Muscle of back (tissue), 3 donors: ENCODE measurements at regions not wholly inside any gene's neighbourhood (a gene's known extent, or its start where the extent isn't known, plus 50 kb on each side); places are given as distances from the start of the nearest gene placed in this dataset.
A peak's percentile ranks its signal among the peaks of the same experiment; 100 is the strongest.
"Not testable (repeated sequence)": the region's sequence is repeated elsewhere in the genome, so short reads cannot be mapped to it uniquely, and the experiment has no call there.

Experiments
- DNase-seq, 3 donors: peaks; one replicate each; pipeline versions ENCODE4 v3.0.0 to v3.0.0-alpha.2; 2013

- no peak for DNase-seq
These were observed 51.5 kb upstream of the MRI1 start for GRCh38 chr19:13712767-13713201.

GRCh38 chr19:13707915-13708314 is 56.4 kb upstream of the MRI1 start:
- DNase-seq = peak in 1 of 3 donors; percentile 35

GRCh38 chr19:13705928-13706447 is 58.3 kb upstream of the MRI1 start:
- DNase-seq = no peak

DNA sequence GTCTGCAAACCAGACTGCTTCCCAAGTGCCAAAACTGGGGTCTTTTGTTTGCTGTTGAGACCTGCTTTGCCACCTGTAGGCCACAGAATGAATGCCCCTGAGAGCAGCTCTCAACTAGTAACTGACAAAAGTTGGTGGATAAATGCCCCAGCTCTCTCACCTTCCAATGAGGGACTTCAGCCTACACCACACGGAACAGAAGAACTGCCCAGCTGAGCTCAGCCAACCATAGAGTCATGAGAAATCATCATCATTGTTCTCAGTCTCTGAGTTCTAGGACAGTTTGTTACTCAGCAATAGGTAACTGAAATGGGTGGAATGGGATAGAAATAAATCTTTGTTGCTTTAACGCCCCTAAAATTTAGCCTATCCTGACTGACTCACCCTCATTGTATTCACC is 59.1 kb upstream of the MRI1 start:
- DNase-seq = no peak

DNA sequence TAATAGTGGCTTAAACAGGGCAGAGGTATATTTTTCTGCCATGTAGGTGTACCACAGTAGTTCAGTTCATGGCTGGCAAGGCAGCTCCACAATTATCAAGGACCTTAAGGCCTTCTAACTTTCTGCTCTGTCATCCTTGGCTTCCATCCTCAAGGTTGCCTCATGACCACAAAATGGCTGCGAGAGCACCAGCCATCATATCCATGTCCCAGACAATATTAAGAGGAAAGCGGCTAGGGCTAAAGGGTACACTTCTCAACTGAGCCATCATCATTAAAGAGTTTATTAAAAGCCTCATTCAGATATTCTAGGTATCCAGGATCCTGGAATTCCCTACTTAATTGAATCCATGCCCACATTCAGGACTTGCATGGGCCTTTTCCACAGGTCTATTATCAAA is 62.7 kb upstream of the MRI1 start:
- DNase-seq = no peak

DNA sequence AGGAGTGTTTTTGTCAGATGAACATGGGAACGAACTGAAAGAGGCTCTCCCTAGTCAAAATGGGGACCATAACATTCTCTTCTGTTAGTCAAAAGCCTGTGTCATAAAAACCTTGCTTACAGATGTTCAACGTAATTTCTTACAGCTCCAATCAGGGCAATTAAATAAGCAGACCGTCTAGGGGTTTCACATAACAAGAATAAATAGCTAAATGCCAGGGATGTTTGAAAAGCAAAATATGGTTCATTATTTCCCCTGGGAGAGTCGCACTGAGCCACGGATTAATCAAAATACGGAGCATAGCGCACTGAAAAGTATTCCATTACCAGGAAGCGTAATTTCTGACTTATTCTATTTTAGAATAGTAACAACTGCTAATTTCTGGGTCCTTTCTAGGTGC is 63.7 kb upstream of the MRI1 start:
- DNase-seq = no peak

DNA sequence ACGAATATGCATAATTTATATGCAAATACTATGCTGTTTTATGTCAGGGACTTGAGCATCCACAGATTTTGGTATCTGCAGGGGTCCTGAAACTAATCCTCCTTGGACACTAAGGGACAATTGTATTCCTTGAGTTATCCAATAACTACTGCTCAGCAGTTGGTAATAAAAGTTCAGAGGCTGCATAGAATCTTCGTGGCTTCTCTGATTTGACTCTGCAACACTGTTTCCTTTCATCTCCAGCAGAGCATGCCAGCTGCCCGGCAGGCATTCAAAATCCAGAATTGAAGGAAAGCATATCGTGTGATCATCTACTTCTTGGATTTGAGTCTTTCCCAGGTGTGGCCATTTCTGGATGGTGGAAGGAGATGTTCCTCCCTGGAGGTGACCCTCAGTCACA is 64.5 kb upstream of the MRI1 start:
- DNase-seq = no peak

GRCh38 chr19:13696839-13697238 is 67.5 kb upstream of the MRI1 start:
- no peak for DNase-seq

DNA sequence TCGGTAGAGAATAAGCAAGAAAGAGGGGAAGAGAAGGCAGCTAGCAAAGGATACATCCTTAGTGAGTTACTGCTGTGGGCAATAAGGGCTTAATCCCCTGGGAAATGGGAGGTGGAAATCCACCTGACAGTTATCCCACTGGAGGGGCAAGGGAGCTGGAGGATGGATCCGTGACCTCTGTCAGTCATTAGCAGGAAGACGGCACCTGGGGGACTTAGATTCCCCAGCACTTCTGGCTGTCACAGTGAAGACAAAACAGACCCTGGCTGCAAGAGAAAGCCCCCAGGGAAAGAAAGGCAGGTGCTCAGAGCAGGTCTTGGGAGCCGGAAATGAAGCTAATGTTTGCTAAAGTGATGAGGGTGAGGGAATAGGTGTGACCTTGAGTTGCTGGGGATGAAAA is 70.4 kb upstream of the MRI1 start:
- no peak for DNase-seq

GRCh38 chr19:13691569-13692435 is 72.5 kb upstream of the MRI1 start:
- DNase-seq = peak in 1 of 3 donors; percentile 57

DNA sequence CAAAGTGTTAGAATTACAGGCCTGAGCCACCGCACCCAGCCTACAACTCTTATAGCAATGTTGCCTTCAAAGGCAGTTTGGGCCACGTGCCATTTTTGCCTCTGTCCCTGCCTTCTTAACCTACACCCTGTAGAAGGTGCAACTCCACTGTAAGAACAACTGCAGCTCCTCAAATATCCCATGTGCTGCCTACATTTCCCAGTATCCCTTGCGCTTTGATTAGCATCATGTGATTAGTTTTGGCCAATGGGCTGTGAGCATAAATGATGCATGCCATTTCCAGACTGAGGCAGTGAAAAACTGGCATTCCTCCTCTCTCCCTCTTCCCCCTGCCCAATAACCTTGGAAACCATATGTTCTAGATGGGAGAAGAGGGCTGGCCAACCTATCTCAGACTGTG is 75.2 kb upstream of the MRI1 start:
- DNase-seq = peak in 1 of 3 donors; percentile 35

DNA sequence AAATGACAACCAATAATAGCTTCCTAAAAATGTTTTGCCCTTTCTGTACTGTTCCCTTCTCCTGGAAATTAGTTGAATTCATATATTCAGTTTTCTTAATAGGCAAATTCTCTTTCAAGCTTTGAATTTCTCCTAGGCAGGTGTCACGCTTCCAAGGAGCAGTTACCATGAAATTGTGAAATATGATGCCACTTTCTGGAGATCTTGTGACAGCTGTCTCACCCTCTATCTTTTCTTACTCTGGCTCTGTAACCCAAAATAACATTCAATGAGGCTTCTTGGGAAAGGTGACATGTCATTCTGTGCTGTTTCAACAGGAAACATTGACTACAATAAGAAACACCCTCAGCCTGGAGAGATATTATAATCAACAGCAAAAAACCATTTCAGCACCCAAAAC is 80.3 kb upstream of the MRI1 start:
- no peak for DNase-seq

- DNase-seq = peak in 1 of 3 donors; percentile 33
These were observed 82.8 kb upstream of the MRI1 start for GRCh38 chr19:13681509-13681908.

DNA sequence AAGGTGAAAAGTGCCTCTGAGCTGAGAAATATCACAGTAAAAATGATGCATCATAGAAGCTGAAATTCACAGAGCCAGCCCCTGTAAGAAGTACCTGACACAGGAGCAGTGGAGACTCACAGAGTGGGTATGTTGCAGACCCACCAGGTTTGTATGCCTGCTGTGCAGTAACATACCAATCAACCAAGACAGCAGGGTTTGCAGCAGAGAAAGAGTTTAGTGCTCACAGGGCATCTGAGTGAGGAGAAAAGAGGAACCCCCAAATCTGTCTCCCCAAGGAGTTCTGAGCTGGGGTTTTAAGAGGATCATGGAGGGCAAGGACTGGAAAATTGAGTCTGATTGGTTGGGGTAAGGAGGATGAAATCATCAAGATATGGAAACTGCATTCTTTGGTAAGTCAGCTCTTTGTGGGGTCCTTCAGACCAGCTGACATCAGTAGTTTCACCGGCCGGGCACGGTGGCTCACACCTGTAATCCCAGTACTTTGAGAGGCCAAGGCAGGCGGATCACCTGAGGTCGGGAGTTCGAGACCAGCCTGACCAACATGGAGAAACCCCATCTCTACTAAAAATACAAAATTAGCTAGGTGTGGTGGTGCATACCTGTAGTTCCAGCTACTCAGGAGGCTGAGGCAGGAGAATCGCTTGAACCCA is 83.5 kb upstream of the MRI1 start:
- DNase-seq = not testable (repeated sequence)

DNA sequence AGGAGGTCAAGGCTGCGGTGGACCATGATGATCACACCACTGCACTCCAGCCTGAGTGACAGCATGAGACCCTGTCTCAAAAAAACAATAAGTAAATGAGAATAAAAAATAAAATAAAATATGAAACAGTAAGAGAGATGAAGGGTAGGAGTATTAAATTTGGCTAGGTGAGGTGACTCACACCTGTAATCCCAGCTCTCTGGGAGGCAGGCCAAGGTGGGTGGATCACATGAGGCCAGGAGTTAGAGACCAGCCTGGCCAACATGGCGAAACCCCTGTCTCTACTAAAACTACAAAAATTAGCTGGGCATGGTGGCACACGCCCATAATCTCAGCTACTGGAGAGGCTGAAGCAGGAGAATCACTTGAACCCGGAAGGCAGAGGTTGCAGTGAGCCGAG is 87.4 kb upstream of the MRI1 start:
- DNase-seq = not testable (repeated sequence)

- DNase-seq = not testable (repeated sequence)
These were observed 91.7 kb upstream of the MRI1 start for GRCh38 chr19:13672480-13673175.

DNA sequence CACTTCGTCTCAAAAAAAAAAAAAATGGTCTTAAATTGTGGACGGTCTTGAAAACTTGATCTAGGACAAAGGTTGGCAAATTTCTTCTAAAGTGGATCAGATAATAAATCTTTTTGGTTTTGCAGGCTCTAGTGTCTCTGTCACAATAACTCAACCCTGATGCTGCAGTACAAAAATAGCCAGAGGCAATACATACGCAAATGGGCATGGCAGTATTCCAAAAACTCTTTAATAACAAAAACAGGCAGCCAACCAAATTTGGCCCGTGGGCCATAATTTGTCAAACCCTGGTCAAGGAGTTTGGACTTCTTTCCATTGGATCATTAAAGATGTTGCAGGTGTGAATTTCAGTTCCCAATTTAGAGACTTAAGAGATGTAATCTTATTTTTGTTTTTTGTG is 93.5 kb upstream of the MRI1 start:
- DNase-seq = no peak

DNA sequence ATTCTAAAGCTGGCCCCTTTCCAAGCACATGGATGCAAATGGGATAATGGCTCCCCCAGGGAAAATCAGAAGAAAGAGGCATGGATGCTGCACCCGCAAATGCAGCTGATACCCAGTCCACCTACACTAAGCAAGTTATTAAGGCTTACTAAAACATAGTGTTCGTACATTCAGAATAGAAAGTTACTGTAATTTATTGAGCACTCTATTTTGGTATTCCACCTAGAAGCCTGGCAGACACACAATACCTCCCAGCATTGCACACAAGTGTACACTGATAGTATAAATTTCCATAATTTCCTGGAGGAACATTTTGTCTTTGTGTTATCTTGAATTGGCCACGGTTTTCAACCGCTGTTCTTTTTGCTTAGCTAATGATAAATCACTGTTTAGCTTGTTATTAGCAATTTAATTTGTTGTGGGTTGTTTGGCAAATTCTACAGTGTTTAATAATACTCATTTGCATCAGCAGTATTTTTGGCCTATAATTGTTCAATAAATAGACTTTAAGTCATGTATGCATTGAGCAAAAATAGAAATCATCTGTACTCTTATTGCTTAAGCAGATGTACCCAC is 94.5 kb upstream of the MRI1 start:
- DNase-seq = no peak

DNA sequence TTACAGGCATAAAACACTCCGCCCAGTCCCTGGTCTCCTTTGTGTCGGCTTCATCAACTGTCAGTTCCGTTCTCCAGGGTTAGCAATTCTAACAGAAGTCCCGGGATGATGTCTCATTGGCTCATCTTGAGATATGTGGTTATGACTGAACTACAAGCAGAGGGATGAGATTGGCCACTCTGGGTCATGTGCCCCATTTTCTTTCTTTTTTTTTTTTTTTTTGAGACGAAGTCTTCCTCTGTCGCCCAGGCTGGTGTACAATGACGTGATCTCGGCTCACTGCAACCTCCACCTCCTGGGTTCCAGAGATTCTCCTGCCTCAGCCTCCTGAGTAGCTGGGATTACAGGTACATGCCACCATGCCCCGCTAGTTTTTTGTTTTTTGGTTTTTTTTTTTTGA is 95.4 kb upstream of the MRI1 start:
- no peak for DNase-seq

GRCh38 chr19:13666165-13666564 is 98.2 kb upstream of the MRI1 start:
- no peak for DNase-seq

GRCh38 chr19:13665125-13665905 is 99.0 kb upstream of the MRI1 start:
- DNase-seq = no peak
